CD8-positive, alpha-beta memory T cell (primary cell): ENCODE measurements at regions not wholly inside any gene's neighbourhood (a gene's known extent, or its start where the extent isn't known, plus 50 kb on each side); places are given as distances from the start of the nearest gene placed in this dataset.

Experiments used
- CTCF ChIA-PET: fragments of 350-600 bp; sonication (Branson Sonifier 250); formaldehyde crosslinking; loops from one replicate; lab custom pipeline; 2021; ENCODE audit warnings: antibody characterized with exemption; lab: Charles Lee
- POLR2A ChIA-PET: fragments of 350-600 bp; sonication (Branson Sonifier 250); formaldehyde crosslinking; loops from one replicate; lab custom pipeline; 2021; ENCODE audit warnings: antibody characterized with exemption; lab: Charles Lee
- DNase-seq, 5 donors: peaks; one replicate each; pipeline versions ENCODE4 v3.0.0 to v3.0.0-alpha.2; 2020 to 2022; ENCODE audit warnings: mixed read lengths in 1 of 5
- H3K27ac ChIP-seq: one replicate; pipeline ENCODE4 v1.7.0; 2013; ENCODE audit warnings: low read depth, mild to moderate bottlenecking, low read length, moderate library complexity
- H3K27me3 ChIP-seq: 2 replicates; pipeline ENCODE4 v1.7.0; 2013; ENCODE audit warnings: low read length, mild to moderate bottlenecking; ENCODE audit not compliant: insufficient read depth, poor library complexity, severe bottlenecking
- H3K36me3 ChIP-seq: 2 replicates; pipeline ENCODE4 v1.7.0; 2013; ENCODE audit warnings: mild to moderate bottlenecking, low read length, moderate library complexity; ENCODE audit not compliant: insufficient read depth
- H3K4me1 ChIP-seq: 2 replicates; pipeline ENCODE4 v1.7.0; 2013; ENCODE audit warnings: mild to moderate bottlenecking, low read length, moderate library complexity; ENCODE audit not compliant: insufficient read depth
- H3K4me3 ChIP-seq: 2 replicates; pipeline ENCODE4 v1.7.0; 2013; ENCODE audit warnings: mild to moderate bottlenecking, low read length
- H3K9me3 ChIP-seq: 2 replicates; pipeline ENCODE4 v1.7.0; 2013; ENCODE audit warnings: mild to moderate bottlenecking, low read length
- H3K27ac Mint-ChIP-seq, 8 donors: one replicate each; pipeline ENCODE4 v1.8.0; 2020 to 2021; ENCODE audit warnings: mixed read lengths in 8 of 8, mild to moderate bottlenecking in 6 of 8, inconsistent platforms in 3 of 8, moderate library complexity in 3 of 8
- H3K27me3 Mint-ChIP-seq, 2 donors: one replicate each; pipeline ENCODE4 v1.8.0; 2020 to 2021; ENCODE audit warnings: mixed read lengths in 2 of 2, mild to moderate bottlenecking in 1 of 2, moderate library complexity in 1 of 2
- H3K36me3 Mint-ChIP-seq, 3 donors: one replicate each; pipeline ENCODE4 v1.8.0; 2020 to 2021; ENCODE audit warnings: mixed read lengths in 3 of 3, inconsistent platforms in 1 of 3, mild to moderate bottlenecking in 1 of 3
- H3K4me1 Mint-ChIP-seq, 3 donors: one replicate each; pipeline ENCODE4 v1.8.0; 2020 to 2021; ENCODE audit warnings: mixed read lengths in 3 of 3, inconsistent platforms in 1 of 3, mild to moderate bottlenecking in 1 of 3
- H3K4me3 Mint-ChIP-seq, 7 donors: one replicate each; pipeline ENCODE4 v1.8.0; 2020 to 2021; ENCODE audit warnings: mixed read lengths in 7 of 7, mild to moderate bottlenecking in 6 of 7, moderate library complexity in 4 of 7, inconsistent platforms in 2 of 7
- H3K9me3 Mint-ChIP-seq, 5 donors: one replicate each; pipeline ENCODE4 v1.8.0; 2020 to 2022; ENCODE audit warnings: mixed read lengths in 5 of 5, mild to moderate bottlenecking in 3 of 5, moderate library complexity in 2 of 5, inconsistent platforms in 1 of 5

DNA sequence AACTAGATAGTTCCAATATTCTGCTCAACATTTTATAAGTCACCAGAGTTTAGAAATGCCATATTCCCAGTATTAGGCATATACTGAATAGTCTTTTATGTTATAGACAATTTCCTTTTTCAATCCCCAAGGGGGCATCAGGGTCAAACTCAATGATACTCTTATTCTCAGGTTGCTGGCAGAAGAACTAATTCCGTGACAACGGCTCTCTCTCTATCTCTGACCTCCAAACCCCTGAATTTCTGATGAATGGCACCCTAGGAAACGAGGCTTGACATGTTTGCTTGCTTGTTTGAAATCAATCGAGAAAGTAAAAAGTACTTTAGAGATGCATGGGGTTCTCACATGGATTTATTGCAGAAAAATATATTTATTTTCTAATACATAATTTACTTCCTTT is 160.1 kb downstream of the CASP12 start:
- ChIA-PET CTCF (no interaction called here), POLR2A (no interaction called here)

DNA sequence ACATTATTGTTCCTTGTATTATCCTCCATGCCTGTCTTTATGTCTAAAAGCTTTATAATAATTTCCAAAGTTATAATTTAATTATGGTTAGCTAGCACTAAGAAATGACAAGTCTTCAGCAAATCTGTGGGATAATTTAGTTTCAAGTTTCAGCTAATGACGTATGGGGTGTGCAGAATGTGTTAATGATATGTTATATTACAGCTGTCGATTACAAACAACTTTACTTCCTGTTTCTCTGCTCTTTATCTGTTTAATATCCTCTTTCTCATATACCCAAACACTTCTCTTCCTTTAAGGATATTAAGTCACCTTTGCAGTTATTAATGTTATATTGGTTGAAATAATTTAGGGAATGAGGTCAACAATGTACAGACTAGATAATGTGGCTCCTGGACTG is 161.8 kb downstream of the CASP12 start:
- Mint-ChIP-seq H3K27me3 (no peaks in the 10 kb centered on the region), H3K4me3 (peak overlapping the region in 3 of 7 donors; percentile 1 to 25 (median 9)), H3K9me3 (no peaks in the 10 kb centered on the region), H3K27ac (peak overlapping the region in 2 of 8 donors; percentile 3 to 62), H3K36me3 (peaks cover 0 to 1% (median 0%) of the 10 kb centered on the region in 3 donors), H3K4me1 (peaks cover 10 to 34% (median 21%) of the 10 kb centered on the region in 3 donors)
- no peaks in the 10 kb centered on the region for H3K36me3 ChIP-seq
- ChIA-PET CTCF (no interaction called here), POLR2A (no interaction called here)
- DNase-seq: no peak
- no peak overlapping the region for H3K27ac ChIP-seq
- H3K4me3 ChIP-seq: no peak overlapping the region
- no peaks in the 10 kb centered on the region for H3K27me3 ChIP-seq
- no peaks in the 10 kb centered on the region for H3K4me1 ChIP-seq
- no peaks in the 10 kb centered on the region for H3K9me3 ChIP-seq

More for the DNA sequence above, 160.1 kb downstream of the CASP12 start:
- Histone ChIP-seq H3K4me1 (no peaks in the 10 kb centered on the region), H3K27me3 (no peaks in the 10 kb centered on the region), H3K9me3 (no peaks in the 10 kb centered on the region), H3K27ac (no peak overlapping the region), H3K4me3 (no peak overlapping the region), H3K36me3 (no peaks in the 10 kb centered on the region)
- H3K4me3 Mint-ChIP-seq: no peak overlapping the region
- no peak overlapping the region for H3K27ac Mint-ChIP-seq
- peaks cover 6 to 22% (median 10%) of the 10 kb centered on the region in 3 donors for H3K4me1 Mint-ChIP-seq
- no peaks in the 10 kb centered on the region for H3K27me3 Mint-ChIP-seq
- peaks cover 0 to 1% (median 0%) of the 10 kb centered on the region in 3 donors for H3K36me3 Mint-ChIP-seq
- no peaks in the 10 kb centered on the region for H3K9me3 Mint-ChIP-seq
- DNase-seq: no peak

DNA sequence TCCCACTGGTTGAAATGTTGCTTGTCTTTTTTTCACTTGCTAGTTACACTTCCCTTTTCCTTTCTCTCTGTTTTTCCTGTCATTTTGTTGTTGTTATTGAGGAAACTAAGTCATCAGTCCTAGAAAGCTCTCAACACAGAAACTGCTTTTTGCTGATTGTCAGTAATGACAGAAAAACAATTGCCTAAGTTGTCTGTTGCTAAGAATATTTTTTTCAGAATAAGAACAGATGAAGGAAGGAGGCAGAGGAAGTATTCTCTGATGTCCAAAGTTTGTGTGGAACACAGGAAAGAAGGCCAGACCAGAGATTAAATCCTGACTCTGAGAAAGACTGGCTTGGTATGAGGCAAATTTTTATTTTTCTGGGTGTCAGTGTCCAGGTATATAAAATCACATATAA is 163.3 kb downstream of the CASP12 start:
- Histone ChIP-seq H3K4me3 (no peak overlapping the region), H3K9me3 (no peaks in the 10 kb centered on the region), H3K36me3 (no peaks in the 10 kb centered on the region), H3K4me1 (no peaks in the 10 kb centered on the region), H3K27me3 (no peaks in the 10 kb centered on the region), H3K27ac (no peak overlapping the region)
- POLR2A ChIA-PET: no interaction called here
- CTCF ChIA-PET: no interaction called here
- H3K9me3 Mint-ChIP-seq: no peaks in the 10 kb centered on the region
- peaks cover 10 to 34% (median 22%) of the 10 kb centered on the region in 3 donors for H3K4me1 Mint-ChIP-seq
- DNase-seq: no peak
- peaks cover 0 to 3% (median 0%) of the 10 kb centered on the region in 3 donors for H3K36me3 Mint-ChIP-seq
- peak overlapping the region in 1 of 8 donors; percentile 41 for H3K27ac Mint-ChIP-seq
- H3K27me3 Mint-ChIP-seq: no peaks in the 10 kb centered on the region
- H3K4me3 Mint-ChIP-seq: no peak overlapping the region

DNA sequence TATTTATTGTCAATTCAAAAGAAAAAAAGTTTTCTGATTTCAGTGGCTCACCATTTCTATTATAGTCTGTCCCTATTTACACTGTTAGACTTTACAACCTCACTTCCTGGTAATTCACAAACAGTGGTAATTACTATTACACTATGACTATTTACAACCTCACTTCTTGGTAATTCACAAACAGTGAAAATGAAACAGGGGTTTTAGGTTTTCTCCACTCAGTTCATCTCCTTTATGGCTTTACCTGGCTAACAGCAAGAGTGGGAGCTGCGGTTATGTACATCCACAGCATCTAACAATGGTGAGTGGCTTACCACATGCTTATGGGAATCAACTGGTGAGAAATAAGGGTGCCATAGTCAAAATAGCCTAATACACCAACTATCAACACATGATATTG is 166.4 kb downstream of the CASP12 start:
- ChIA-PET POLR2A (no interaction called here), CTCF (no interaction called here)
- H3K27ac ChIP-seq: no peak overlapping the region
- DNase-seq: no peak
- peak overlapping the region in 3 of 8 donors; percentile 5 to 77 (median 56) for H3K27ac Mint-ChIP-seq
- H3K4me1 Mint-ChIP-seq: peaks cover 8 to 32% (median 18%) of the 10 kb centered on the region in 3 donors
- H3K36me3 ChIP-seq: no peaks in the 10 kb centered on the region
- H3K4me1 ChIP-seq: no peaks in the 10 kb centered on the region
- H3K4me3 Mint-ChIP-seq: no peak overlapping the region
- no peak overlapping the region for H3K4me3 ChIP-seq
- no peaks in the 10 kb centered on the region for H3K9me3 Mint-ChIP-seq
- no peaks in the 10 kb centered on the region for H3K27me3 ChIP-seq
- H3K36me3 Mint-ChIP-seq: peaks cover 0 to 4% (median 0%) of the 10 kb centered on the region in 3 donors
- no peaks in the 10 kb centered on the region for H3K9me3 ChIP-seq
- H3K27me3 Mint-ChIP-seq: no peaks in the 10 kb centered on the region

DNA sequence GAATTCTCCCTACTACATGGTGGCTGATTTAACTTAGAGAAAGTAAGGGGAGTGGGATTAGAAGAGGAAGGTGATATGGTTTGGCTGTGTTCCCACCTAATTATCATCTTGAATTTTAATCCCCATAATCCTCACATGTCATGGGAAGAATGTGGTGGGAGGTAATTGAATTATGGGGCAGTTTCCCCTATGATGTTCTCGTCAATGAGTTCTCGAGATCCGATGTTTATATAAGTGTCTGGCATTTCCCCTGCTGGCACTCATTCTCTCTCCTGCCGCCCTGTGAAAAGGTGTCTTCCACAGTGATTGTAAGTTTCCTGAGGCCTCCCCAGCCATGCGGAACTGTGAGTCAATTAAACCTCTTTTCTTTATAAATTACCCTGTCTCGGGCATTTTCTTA is 169.3 kb downstream of the CASP12 start:
- H3K27ac Mint-ChIP-seq: no peak overlapping the region
- Histone ChIP-seq H3K4me3 (no peak overlapping the region), H3K9me3 (no peaks in the 10 kb centered on the region), H3K27ac (no peak overlapping the region), H3K4me1 (no peaks in the 10 kb centered on the region), H3K27me3 (no peaks in the 10 kb centered on the region), H3K36me3 (no peaks in the 10 kb centered on the region)
- peaks cover 0 to 4% (median 0%) of the 10 kb centered on the region in 3 donors for H3K36me3 Mint-ChIP-seq
- H3K4me3 Mint-ChIP-seq: no peak overlapping the region
- peaks cover 5 to 20% (median 12%) of the 10 kb centered on the region in 3 donors for H3K4me1 Mint-ChIP-seq
- ChIA-PET CTCF (no interaction called here), POLR2A (no interaction called here)
- no peaks in the 10 kb centered on the region for H3K9me3 Mint-ChIP-seq
- DNase-seq: no peak
- no peaks in the 10 kb centered on the region for H3K27me3 Mint-ChIP-seq

DNA sequence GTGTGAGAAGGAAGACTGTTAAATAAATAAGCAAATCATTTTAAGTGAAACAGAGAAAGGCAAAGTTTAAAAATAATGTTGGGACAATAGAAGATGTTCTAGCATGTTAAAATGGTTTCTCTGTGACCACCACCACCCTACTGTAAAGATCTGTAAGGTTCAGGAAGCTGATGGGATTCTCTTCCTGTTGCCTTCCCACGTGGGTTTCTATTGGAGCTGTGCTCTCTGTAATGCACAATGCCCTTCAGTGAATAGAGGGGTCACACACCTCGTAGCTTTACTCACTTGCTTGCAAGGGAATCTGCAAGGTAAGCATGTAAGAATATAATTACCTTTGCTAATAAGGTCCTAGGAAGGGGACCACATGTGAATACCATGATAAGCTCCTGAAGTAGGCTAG is 170.5 kb downstream of the CASP12 start:
- Mint-ChIP-seq H3K27ac (no peak overlapping the region), H3K27me3 (no peaks in the 10 kb centered on the region), H3K9me3 (peaks cover 0 to 5% (median 3%) of the 10 kb centered on the region in 5 donors), H3K36me3 (peaks cover 0 to 11% (median 5%) of the 10 kb centered on the region in 3 donors), H3K4me1 (peaks cover 5 to 20% (median 12%) of the 10 kb centered on the region in 3 donors), H3K4me3 (no peak overlapping the region)
- Histone ChIP-seq H3K4me1 (no peaks in the 10 kb centered on the region), H3K9me3 (no peaks in the 10 kb centered on the region), H3K36me3 (no peaks in the 10 kb centered on the region), H3K27ac (no peak overlapping the region), H3K4me3 (no peak overlapping the region), H3K27me3 (no peaks in the 10 kb centered on the region)
- DNase-seq: no peak
- CTCF ChIA-PET: interaction anchor here (0.7 kb wide), 1 partner anchor 39 kb away, joined by 3 read pairs; no protein-coding TSS in a partner anchor
- POLR2A ChIA-PET: no interaction called here

DNA sequence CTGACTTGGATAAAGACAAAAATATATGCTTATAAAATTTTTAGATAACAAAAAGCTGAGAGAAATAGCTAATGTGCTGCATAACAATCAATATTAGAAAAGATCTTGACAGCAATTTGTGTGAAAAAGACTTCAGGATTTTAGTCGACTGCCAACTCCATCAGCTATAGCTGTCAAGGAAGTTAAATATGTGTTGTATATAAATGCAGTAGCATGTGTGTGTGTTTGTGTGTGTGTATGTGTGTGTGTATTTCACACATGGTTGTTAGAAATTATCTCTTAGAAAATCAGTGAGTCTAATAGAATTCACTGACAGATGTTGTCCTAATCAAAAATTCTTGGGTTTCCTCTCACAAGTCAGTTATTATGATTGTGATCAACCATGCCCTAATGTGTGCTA is 171.2 kb downstream of the CASP12 start:
- CTCF ChIA-PET: no interaction called here
- Mint-ChIP-seq H3K4me1 (peaks cover 5 to 14% (median 7%) of the 10 kb centered on the region in 3 donors), H3K36me3 (peaks cover 0 to 14% (median 5%) of the 10 kb centered on the region in 3 donors), H3K27ac (no peak overlapping the region), H3K9me3 (peaks cover 0 to 8% (median 5%) of the 10 kb centered on the region in 5 donors), H3K27me3 (no peaks in the 10 kb centered on the region), H3K4me3 (no peak overlapping the region)
- no peak for DNase-seq
- no peak overlapping the region for H3K27ac ChIP-seq
- no peak overlapping the region for H3K4me3 ChIP-seq
- POLR2A ChIA-PET: no interaction called here
- H3K9me3 ChIP-seq: no peaks in the 10 kb centered on the region
- H3K36me3 ChIP-seq: no peaks in the 10 kb centered on the region
- no peaks in the 10 kb centered on the region for H3K4me1 ChIP-seq
- no peaks in the 10 kb centered on the region for H3K27me3 ChIP-seq

DNA sequence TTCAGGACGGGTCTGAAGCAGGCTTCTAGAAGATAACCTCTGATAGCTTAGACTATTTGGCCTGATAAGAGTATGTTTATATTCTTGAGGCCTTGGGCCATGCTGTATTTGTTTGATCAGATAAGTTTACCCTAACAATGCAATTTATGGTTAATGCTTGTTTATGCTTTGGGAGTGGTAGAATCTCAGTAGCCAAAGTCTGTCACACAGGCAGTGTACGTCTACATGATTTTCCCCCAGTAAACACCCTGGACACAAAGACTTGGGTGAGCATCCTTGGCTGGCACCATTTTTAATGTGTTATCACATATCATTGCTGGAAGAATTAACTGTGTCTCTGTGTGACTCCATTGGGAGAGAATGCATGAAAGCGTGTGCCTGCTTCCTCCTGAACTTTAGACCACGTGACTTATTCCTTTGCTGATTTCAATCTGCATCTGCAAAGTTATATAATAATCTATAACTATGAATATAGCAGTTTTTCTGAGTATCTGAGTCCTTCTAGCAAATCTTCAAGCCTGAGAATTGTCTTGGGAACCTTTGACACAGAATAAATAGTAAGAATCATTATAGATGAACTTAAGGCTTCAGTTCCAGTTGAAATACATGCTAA is 172.4 kb downstream of the CASP12 start:
- ChIA-PET CTCF (no interaction called here), POLR2A (no interaction called here)
- no peaks in the 10 kb centered on the region for H3K27me3 Mint-ChIP-seq
- Histone ChIP-seq H3K4me3 (no peak overlapping the region), H3K4me1 (no peaks in the 10 kb centered on the region), H3K36me3 (no peaks in the 10 kb centered on the region), H3K27me3 (no peaks in the 10 kb centered on the region), H3K9me3 (no peaks in the 10 kb centered on the region), H3K27ac (no peak overlapping the region)
- no peak overlapping the region for H3K4me3 Mint-ChIP-seq
- H3K36me3 Mint-ChIP-seq: peaks cover 0 to 14% (median 5%) of the 10 kb centered on the region in 3 donors
- no peak overlapping the region for H3K27ac Mint-ChIP-seq
- DNase-seq: no peak
- H3K9me3 Mint-ChIP-seq: peaks cover 0 to 8% (median 5%) of the 10 kb centered on the region in 5 donors
- peaks cover 0 to 8% (median 1%) of the 10 kb centered on the region in 3 donors for H3K4me1 Mint-ChIP-seq
